ENCODE measurements at regions not wholly inside any gene's neighbourhood (a gene's known extent, or its start where the extent isn't known, plus 50 kb on each side); places are given as distances from the start of the nearest gene placed in this dataset.

DNA sequence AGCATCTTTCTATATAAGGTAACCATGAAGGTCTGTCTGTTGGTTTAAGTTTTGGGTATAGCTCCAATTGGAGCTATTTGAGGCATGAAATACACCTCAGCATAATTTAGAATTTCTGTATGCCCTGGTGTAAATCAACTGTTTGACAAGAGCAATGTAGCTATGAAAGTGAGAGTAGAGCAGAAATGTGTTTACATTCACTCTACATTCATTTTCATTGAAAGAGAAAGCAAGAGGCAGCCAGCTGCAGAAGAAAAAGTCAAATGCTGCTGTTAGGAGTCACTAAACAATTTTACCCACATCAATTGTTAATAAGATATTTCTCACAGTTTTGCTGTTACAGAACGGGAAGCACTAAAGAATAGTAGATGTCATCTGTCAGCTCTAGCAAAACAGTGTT lies 252.5 kb downstream of the SLC6A15 start:
- no peak for DNase-seq

DNA sequence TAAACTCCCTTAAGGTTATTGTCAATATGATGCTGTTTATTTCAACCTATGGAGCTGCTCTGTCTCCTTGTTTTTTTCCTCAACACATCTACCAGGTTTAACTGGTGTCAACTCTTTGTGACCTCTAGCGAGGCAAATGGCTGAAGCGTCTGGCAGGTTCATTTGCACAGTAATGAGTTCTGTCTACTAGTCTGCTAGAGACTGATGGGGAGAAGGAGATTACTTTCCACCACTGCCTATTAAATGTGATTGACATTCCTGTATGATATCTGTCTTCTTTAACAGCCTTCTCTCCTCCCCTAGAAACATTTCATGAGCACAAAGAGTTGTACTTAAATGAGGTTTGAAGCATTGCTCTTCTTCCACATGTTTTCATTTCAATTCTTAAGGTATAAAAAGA lies 253.7 kb downstream of the SLC6A15 start:
- DNase-seq: no peak

DNA sequence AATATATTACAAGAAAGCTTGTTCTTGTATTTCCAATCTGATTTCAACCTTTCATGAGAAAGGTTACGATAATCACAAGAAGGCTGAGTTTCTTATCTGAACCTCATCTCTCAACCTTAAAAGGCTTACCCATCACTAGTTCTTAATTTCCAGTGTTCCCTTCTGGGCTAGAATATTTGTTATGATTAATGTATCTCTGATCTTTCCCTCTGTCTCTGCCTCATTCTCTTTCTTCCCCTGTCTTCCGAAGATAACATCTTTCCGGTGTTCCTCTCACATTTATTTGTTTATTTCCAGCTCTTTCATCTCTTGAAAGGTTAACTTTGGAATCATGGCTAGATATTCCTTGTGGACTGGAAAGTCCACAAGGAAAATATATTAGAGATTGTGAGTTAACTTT lies 255.9 kb downstream of the SLC6A15 start:
- DNase-seq: no peak

DNA sequence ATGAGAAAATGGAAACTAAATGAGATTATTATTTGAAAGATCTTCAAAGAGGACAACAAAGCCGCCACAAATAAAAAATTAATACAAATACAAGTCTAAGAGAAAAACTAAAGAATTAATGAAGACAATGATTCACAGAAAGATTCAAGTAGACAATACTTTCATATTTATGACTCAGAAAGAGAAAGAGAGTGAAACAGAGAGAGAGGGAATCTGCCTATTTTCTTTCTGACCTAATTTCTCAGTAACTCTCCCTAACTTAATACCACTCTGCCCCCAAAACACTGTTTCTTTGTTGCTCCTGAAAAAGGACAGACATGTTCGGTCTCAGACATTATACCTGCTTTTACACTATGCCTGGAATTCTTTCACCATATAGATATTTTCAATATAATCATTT lies 259.1 kb downstream of the SLC6A15 start:
- DNase-seq: no peak

DNA sequence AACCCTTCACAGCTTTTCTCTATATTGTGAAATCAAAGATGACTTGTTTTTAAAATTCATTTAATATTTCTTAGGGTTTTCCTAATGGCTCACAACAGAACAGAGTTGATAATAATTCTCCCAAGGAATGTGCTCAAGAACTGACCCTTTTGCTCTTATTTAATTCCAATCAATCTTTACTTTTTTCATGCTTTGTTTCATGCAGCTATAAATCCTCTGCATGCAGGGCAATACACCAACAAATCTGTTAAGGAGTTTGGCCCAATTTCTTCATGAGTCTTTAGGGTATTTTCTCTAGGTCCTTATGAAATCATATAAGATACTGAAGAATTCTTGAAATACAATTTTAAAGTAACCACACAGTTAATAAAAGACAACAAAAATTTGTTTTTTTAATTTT lies 264.2 kb downstream of the SLC6A15 start:
- no peak for DNase-seq

DNA sequence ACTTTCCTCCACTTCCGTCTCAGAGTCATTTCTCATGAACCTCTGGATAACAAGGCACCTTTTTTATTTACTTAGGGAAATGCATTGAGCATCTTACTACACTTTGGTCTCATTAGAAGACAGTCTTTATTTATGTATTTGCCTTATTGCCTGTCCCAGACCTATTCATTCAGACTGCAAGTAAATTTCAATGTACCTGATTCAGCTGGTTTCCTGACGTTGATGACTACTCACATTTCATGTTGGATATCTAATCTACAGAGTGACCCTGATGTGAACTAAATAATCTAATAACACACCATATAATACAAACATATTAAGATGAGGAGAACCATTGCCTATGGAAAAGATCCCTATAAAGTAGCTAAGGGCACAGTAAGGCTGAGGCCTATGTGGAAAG lies 267.7 kb downstream of the SLC6A15 start:
- DNase-seq: no peak

DNA sequence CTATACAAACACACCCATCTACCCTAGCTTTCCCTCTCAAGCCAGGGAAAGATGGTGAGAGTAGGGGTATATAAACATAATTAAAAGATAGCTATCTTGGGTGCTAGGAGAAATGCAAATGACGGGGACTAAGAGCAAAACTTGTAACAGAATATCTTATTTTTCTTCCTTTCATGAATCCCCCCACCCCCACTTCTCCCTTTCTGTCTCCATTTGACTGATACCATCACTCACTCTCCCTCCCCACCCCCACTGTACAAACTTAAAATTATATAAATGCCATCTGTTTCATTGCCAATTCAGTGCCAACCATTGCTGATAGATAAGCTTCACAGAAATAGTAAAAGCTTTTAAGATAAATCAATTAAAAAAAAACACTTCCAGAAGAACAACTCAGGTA lies 268.6 kb downstream of the SLC6A15 start:
- no peak for DNase-seq

DNA sequence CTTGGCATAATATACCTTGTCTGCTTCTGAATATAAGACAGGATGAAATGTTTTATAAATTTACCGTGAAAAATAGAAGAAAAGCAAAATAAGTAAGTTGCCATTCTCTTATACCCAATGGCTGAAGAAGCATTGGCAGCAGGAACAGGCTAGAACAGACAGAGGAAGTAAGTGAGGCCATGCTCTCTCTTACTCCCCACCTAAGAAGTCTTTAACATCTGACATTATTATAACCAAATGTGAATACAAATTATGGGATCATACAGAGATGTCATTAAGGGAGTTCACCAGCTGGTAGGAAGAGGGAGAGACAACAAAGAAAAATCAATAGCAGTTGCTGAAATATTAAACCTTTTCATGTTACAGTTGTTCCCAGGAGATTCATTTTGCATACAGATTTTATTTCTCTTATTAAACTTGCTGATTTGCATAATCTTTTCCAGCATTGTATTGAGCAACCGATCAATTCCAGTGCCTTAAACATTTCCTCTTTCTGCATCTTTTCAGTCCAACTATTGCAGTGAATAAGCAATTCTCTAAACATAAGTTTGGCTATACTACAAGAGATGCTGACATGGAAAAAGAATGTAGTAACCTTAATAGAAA lies 270.6 kb downstream of the SLC6A15 start:
- no peak for DNase-seq

DNA sequence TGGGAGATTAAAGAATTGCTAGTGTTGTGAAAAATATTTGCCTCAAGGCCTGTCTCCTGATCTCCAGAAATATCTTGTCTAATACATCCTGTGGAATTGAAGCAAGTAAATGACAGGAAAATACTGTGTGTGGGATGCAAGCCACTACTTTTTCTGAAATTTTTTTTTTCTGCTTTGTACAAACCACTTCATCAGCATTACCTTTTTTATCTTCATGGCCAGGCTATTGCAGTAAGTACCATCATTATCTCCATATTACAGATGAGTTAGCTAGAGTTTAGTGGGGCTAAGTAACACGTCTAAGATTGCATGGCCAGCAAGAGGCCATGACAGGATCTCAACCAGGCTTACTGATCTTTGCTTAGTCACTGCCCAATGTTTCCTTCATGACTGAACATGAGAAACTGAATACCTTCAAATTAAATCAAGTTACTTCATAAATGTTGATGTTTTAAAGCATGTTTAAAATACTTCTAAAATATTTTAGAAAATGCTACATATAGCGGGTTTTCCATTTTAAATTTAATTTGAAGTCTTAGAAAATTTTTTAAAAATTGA lies 273.7 kb downstream of the SLC6A15 start:
- DNase-seq: no peak

DNA sequence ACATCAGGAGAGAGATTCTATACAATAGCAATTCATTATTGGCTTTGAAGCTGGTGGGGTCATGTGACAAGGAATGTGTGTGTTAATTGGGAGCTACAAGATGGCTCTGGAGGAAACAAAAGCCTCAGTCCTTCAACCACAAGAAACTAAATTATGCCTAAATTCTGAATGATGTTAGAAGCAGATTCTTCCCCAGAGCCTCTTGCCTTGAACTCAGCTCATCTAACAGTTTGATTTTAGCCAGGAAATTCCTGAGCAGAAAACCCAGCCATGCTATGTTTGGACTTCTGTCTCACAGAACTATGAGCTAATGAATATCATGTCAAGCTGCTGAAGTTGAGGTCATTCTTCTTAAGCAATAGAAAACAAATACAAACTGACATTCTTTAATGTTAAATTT lies 274.7 kb downstream of the SLC6A15 start:
- no peak for DNase-seq

DNA sequence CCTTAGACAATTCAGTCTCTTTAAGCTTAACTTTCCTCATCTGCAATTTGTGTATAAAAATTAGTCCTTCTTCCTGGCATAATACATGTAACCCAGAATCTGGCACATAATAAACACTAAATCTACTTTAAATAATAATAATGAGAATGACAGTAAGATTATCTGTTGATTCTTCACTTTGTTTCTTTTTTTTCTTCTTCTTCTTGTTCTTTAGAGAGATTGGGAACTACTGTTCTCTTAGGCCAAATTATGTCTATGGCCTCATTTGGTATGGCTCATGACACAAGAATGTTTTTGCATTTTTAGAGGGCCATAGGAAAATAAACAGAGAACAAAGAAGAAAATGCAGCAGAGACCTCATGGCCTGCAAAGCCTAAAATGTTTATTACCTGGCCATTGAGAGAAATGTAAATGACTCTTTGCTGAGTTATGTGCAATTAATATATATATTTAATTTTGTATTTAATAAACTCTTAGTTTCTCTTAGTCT lies 275.8 kb downstream of the SLC6A15 start:
- no peak for DNase-seq

DNA sequence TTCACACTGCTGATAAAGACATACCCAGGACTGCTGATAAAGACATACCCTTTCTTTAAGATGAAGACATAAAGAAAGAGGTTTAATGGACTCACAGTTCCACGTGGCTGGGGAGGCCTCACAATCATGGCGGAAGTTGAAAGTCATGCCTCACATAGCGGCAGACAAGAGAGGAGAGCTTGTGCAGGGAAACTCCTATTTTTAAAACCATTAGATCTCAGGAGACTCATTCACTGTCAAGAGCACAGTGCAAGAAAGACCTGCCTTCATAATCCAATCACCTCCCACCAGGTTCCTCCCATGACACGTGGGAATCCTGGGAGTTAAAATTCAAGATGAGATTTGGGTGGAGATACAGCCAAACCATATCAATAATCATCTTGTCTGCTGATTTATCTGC lies 278.1 kb downstream of the SLC6A15 start:
- no peak for DNase-seq

DNA sequence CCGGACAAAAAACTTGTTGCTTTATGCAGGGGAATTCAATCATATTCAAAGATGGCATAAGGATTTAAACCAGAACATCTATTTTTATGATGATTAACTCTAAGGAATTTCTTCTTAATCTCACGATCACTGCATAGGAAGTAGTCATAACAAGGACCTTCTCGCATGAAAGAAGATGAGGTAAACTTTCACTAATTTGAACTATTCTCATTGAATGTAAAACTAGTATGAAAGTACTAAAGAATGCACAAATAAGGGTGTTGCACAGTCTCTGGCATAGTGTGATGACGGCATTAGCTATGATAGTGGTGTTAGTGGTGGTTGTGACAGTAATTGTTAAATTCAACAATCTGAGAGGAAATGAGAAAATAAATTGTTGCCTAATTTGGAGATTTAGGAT lies 280.0 kb downstream of the SLC6A15 start:
- no peak for DNase-seq

DNA sequence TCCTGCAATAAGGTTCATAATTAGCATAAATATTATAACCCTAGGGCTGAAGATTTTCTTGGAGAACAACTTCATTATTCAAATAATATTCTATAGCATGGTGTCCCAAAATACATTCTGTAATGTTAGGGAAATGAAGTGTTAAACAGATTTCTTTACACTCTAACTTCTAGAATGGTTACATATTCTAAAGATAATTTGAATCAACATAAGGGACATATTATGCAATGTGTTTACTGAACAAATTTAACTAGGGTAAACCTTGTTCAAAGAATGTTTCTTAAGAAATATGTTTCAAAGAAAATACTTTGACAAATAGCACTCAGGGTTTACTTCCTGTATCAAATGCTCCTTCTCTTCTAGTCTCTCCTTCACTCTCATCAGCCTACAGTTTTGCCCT lies 281.6 kb downstream of the SLC6A15 start:
- no peak for DNase-seq

DNA sequence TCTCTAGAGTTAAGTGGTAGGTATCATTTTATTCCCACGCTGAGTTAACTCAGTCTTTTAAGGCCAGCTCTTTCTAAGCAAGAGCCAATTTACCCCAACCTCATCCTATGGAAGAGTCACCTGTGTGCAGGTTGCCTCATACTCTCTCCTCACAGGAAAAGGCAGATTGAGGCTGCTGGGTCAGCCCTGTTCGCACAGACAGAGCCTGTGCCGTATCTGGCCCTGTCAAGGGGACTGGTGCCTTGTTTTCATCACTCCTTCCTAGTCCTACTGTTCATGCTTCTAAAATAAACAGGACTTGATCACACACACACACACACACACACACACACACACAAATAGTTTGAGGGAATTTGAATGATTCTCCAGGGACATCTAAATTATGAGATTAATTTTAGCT lies 285.0 kb downstream of the SLC6A15 start:
- no peak for DNase-seq

DNA sequence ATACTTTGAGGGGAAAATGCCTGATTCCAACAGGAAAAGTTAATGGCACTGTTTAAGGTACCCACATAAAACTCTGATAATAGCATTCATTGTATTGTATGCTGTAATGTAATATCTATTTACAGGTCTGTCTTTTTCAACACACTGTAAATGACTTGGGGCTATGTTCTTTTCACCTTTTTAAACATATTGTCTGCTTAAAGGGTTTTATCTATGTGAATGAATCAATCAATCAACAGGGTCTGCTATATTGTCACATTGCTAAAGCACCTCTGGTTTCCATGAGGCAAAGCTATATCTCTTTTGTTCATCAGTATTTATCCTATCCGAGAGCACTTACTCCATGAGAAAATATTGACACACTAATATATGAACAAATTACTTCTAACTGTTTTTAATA lies 288.0 kb downstream of the SLC6A15 start:
- DNase-seq: no peak

DNA sequence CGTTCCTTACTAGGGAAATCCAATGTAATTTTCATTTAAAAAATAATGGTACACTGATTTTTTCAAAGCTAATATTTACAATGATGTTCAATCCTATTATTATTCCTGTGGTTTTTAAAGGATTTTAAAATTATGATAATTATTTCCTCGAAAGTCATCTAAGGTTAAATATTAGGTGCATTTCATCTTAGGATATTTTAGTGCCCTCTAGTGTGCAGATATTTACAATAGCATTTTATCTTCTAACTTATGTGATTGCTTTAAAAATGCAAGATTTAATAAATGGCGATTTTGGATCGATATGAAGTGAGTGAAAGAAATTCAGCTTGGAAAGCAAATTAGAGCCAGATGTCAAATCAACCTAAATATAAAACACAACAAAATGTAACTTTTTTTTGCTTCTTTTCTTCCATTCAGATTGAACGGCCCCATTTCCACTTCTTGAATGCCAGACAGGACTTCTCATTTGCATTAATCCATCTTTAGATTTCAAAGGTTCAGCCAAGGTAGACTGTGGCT lies 293.5 kb downstream of the SLC6A15 start:
- no peak for DNase-seq

DNA sequence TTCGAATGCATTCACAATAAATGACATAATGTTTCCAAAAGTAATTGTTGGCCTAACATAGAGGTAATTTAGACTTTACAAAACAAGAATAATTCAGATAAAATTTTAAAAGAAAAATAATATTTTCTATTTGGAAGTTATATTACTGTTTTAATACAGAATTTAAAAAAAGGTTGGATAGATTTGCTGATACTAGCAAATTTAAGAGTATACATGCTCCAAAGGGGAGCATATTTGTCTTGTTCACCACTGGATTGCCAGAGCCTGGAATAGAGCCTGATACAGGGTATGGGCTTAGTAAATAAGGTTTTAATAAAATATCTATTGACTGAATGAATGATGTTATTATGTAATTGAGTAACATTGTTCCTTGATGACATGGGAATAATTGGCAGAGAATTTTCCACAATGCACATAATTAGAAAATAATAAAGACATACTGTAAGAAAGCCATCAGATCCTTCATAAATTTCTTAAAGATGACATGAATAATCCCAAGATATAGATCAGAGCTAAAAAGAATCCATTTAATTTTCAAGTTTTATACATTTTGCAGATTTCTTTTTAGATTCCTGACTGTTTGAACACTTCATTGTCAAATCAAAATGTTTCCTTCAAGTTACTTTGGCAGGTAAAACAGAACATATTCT lies 305.3 kb downstream of the SLC6A15 start:
- no peak for DNase-seq

DNA sequence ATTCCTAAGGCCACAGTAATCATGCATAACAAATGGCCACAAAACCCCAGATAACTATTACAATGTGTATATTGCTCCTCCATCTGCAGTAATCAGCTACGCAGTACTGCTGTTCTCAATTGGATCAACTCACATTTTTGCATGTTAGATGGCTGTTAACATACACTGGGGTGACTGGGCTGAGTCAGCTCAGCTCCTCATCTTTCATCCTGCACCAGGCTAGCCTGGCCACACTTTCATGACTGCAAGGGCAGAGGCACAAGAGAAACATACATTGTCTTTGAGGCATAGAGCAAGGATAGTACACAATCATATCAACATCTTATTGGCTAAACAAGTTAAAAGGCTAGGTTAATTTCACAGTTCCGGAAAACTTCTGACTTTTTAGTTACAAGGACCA lies 306.6 kb downstream of the SLC6A15 start:
- no peak for DNase-seq

DNA sequence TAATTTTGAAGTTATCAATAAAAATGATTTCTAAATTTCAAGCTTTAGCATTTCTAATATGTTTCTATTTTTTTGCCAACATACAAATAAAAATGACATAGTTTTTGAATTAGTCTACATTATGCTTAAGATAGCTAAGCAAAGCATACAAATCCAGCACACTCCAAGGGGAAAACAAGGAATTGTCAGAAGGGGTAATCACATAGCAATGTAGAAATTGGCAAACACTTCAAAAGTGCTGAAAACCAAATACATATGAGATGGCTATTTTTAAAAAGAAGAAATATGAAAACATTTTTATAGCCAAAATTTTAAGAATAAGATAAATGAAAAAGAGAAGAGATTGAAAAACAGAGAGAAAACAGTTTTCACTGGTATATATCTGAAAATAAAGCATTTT lies 308.0 kb downstream of the SLC6A15 start:
- no peak for DNase-seq

DNA sequence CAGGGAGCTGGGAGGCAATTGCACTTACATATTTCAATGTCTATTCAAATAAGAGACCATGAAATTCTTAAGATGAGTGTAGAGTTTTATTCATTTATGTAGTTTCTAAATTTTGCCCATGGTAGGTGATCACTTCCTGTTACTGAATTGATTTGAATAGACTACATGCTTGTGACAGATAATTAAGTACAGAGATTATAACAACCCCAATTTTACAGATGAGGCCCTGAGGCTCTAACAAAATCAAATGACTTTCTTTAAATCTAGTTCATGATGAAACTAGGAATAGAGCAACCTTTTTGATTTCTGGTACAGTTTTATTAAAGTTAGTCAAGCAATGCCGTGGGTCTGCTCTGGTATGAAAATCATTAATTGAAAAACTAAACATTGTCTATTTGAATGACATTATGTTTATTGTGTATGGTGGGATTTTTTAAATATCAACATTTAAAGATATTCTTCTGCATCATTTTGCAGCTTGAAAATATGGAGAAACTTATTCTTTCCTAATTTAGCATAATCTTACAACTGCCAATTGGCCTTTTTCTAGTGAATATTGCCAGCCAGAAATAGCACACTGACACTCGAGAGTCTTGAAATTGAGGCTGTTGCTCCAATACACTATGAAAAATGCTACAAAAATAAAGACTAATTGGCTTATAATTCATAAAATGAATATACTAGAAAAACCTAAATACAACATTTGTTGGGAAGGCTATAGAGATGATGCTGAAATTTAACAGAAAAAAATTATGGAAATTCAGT lies 308.9 kb downstream of the SLC6A15 start:
- no peak for DNase-seq

DNA sequence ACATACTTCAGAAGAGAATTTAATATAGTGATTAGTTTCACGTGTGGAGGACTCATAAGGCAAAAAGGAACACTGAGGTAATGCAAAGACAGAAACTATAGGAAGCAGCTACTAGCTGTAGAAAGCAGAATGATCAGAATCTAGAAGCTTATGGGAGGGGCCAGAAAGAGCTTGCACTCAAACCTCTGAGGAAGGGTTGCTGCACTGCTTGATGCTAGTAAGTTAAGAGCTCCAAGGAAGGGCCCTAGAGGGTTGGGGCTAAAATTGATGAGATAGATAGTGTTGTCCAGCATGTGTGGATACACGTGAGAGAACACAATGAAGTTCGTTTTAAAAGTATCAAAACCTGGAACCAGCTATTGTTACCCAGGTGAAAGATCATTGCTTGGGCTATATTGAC lies 311.1 kb downstream of the SLC6A15 start:
- DNase-seq: no peak

DNA sequence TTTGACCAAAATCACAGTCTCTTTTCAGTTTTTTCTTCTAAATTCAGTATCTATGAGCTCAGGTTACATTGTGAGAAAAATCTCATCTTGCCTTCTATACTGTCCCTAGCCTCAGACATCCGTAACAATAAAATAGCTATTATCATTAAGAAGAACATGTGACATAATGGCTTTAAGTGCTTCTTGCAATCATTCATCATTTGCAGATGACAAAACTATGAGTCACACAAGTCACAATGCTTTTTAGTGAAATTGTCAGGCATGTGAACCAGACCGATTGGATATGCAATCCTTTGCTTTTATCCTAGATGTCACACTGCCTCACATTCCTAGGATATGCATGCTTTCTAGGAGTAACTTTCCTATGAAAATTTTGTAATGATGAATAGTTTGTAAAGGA lies 313.1 kb downstream of the SLC6A15 start:
- DNase-seq: no peak

DNA sequence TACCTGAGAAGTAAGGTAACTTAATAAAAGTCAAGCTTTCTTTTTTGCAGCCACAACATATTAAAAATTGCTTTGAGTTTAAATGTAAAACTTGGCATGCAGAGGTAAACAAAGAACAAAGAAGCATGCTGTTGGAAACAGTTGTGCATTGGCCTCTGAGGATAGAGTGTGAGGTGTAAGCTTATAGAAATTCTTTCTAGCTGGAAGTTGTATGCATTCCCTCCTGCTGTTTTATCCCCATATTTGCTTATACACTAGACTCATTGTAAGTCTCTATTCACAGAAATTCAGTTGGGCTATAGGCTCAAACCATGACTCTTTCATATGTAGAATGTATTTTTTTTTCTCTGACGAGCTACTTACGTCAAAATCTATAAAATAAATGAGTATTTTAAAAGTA lies 316.3 kb downstream of the SLC6A15 start:
- no peak for DNase-seq
